Adipocyte (in vitro differentiated cells): ENCODE measurements at regions not wholly inside any gene's neighbourhood (a gene's known extent, or its start where the extent isn't known, plus 50 kb on each side); places are given as distances from the start of the nearest gene placed in this dataset.
A peak's percentile ranks its signal among the peaks of the same experiment; 100 is the strongest.

Experiments
- DNase-seq: peaks from one replicate; pipeline ENCODE4 v3.0.0-alpha.2; 2015; ENCODE audit warnings: low read depth
- H3K27me3 ChIP-seq: replicated peaks from 2 replicates; pipeline ENCODE4 v1.7.0; 2013; ENCODE audit warnings: mild to moderate bottlenecking, low read length, moderate library complexity; ENCODE audit not compliant: control insufficient read depth, insufficient read depth
- H3K36me3 ChIP-seq: 2 replicates; pipeline ENCODE4 v1.7.0; 2013; ENCODE audit warnings: low read length, mild to moderate bottlenecking, moderate library complexity; ENCODE audit not compliant: control insufficient read depth, insufficient read depth, severe bottlenecking
- H3K4me1 ChIP-seq: 2 replicates; pipeline ENCODE4 v1.7.0; 2013; ENCODE audit warnings: mild to moderate bottlenecking, low read length, moderate library complexity; ENCODE audit not compliant: control insufficient read depth, insufficient read depth
- H3K4me3 ChIP-seq: 2 replicates; pipeline ENCODE4 v1.7.0; 2013; ENCODE audit warnings: mild to moderate bottlenecking, low read length, moderate library complexity
- H3K9ac ChIP-seq: 2 replicates; pipeline ENCODE4 v1.7.0; 2013; ENCODE audit warnings: mild to moderate bottlenecking, low read length, moderate library complexity
- H3K9me3 ChIP-seq: 2 replicates; pipeline ENCODE4 v1.7.0; 2013; ENCODE audit warnings: mild to moderate bottlenecking, low read length, moderate library complexity; ENCODE audit not compliant: control insufficient read depth

- Histone ChIP-seq H3K4me1 (no peaks in the 10 kb centered on the region), H3K9ac (no peak overlapping the region)
- no peak for DNase-seq
Observed at GRCh38 chr13:79806821-79807220, 325.9 kb downstream of the NDFIP2 start.

GRCh38 chr13:79805317-79805716 lies 324.4 kb downstream of the NDFIP2 start:
- no peaks in the 10 kb centered on the region for H3K4me1 ChIP-seq
- H3K4me3 ChIP-seq: no peak overlapping the region
- H3K27me3 ChIP-seq: no peaks in the 10 kb centered on the region
- H3K36me3 ChIP-seq: no peaks in the 10 kb centered on the region
- DNase-seq: no peak
- no peaks in the 10 kb centered on the region for H3K9me3 ChIP-seq
- H3K9ac ChIP-seq: no peak overlapping the region

More at GRCh38 chr13:79806821-79807220, 325.9 kb downstream of the NDFIP2 start:
- H3K36me3 ChIP-seq: no peaks in the 10 kb centered on the region
- H3K9me3 ChIP-seq: no peaks in the 10 kb centered on the region
- H3K4me3 ChIP-seq: no peak overlapping the region
- no peaks in the 10 kb centered on the region for H3K27me3 ChIP-seq

- H3K4me3 ChIP-seq: no peak overlapping the region
Observed at GRCh38 chr13:79803989-79804388, 323.0 kb downstream of the NDFIP2 start.

GRCh38 chr13:79803296-79803695 lies 322.3 kb downstream of the NDFIP2 start:
- no peak for DNase-seq
- no peak overlapping the region for H3K9ac ChIP-seq
- no peaks in the 10 kb centered on the region for H3K4me1 ChIP-seq
- H3K4me3 ChIP-seq: no peak overlapping the region
- H3K9me3 ChIP-seq: no peaks in the 10 kb centered on the region
- H3K36me3 ChIP-seq: no peaks in the 10 kb centered on the region
- no peaks in the 10 kb centered on the region for H3K27me3 ChIP-seq

More at GRCh38 chr13:79803989-79804388, 323.0 kb downstream of the NDFIP2 start:
- Histone ChIP-seq H3K9ac (no peak overlapping the region), H3K9me3 (no peaks in the 10 kb centered on the region), H3K27me3 (no peaks in the 10 kb centered on the region), H3K4me1 (no peaks in the 10 kb centered on the region), H3K36me3 (no peaks in the 10 kb centered on the region)
- DNase-seq: no peak

DNA sequence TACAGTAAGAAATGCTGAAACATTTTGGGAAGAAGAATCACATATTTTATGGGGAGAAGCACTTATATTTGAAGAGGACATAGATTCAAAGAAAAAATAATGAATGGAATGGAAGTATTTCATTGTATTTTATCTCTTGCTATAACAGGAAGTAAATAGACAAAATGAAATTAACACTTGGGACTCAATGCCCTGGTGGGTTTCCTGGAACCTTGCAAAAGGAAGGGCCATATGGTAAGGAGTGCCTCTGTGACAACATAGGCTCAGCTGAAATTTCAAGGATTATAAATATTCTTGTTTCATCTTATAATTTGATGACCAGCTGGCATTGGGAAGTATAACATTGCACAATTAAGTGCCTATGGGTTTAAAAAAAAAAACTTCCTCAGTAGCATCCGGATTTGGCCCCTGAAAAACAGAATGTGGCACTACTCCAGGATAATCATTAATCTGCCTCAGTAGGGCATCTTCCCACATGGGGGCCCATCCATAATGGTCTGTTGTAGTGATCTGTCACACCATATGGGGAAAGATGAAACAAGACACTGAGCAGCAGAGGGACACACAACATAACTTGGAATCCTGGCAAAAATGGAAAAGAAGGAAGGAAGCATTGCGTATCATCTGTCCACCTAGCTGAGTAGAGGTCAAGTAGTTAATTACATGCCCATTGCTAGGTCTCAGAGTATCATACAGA lies 321.6 kb downstream of the NDFIP2 start:
- DNase-seq: no peak
- Histone ChIP-seq H3K36me3 (no peaks in the 10 kb centered on the region), H3K27me3 (no peaks in the 10 kb centered on the region), H3K4me1 (no peaks in the 10 kb centered on the region), H3K9me3 (no peaks in the 10 kb centered on the region), H3K9ac (no peak overlapping the region), H3K4me3 (no peak overlapping the region)

- peak; percentile 39 for DNase-seq
- H3K4me1 ChIP-seq: no peaks in the 10 kb centered on the region
- no peaks in the 10 kb centered on the region for H3K9me3 ChIP-seq
- H3K4me3 ChIP-seq: no peak overlapping the region
- H3K9ac ChIP-seq: no peak overlapping the region
- H3K27me3 ChIP-seq: no peaks in the 10 kb centered on the region
- H3K36me3 ChIP-seq: no peaks in the 10 kb centered on the region
Observed at GRCh38 chr13:79799059-79799867, 318.3 kb downstream of the NDFIP2 start.

- Histone ChIP-seq H3K4me1 (no peaks in the 10 kb centered on the region), H3K36me3 (no peaks in the 10 kb centered on the region), H3K4me3 (no peak overlapping the region), H3K27me3 (no peaks in the 10 kb centered on the region), H3K9me3 (no peaks in the 10 kb centered on the region), H3K9ac (no peak overlapping the region)
- no peak for DNase-seq
Observed at GRCh38 chr13:79796136-79796535, 315.2 kb downstream of the NDFIP2 start.

DNA sequence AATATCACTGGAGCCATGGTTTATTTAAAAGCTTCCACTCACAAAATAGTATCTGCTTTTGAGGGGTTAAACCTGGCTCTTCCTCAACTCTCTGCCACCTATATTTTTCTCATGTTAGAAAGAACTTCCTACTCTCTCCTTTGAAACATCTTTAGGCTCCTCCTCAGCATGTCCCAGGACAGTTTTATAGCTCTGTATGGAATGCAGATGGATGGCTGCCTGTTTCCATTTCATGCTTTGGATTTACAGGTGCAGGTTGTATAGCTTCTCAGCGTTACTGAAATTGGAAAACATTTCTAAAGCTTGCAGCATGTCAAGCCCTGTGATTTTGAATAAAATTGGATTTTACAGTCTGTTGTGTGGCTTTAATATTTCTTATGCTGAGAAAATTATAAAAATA lies 314.0 kb downstream of the NDFIP2 start:
- Histone ChIP-seq H3K27me3 (no peaks in the 10 kb centered on the region), H3K36me3 (no peaks in the 10 kb centered on the region), H3K9ac (no peak overlapping the region), H3K9me3 (peaks cover 3% of the 10 kb centered on the region), H3K4me1 (no peaks in the 10 kb centered on the region), H3K4me3 (no peak overlapping the region)
- no peak for DNase-seq

DNA sequence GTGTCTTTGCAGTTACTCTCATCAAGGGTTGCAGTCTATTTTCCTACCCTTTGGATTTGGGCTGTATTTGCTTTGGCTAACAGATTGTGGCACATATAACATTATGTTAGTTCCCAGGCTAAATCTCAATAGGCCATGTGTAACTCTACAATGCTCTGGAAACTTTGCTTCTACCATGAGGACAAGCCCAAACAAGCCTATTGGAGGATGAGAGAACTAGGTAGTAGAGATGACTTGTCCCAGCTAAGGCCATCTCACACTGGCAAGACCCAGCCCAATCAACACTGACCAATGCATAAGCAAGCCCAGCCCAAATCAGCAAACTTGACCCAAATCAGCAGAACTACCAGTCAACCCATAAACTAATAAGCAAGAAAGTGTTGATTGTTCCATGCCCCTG lies 311.8 kb downstream of the NDFIP2 start:
- Histone ChIP-seq H3K36me3 (no peaks in the 10 kb centered on the region), H3K4me3 (no peak overlapping the region), H3K4me1 (no peaks in the 10 kb centered on the region), H3K9me3 (peaks cover 15% of the 10 kb centered on the region), H3K27me3 (no peaks in the 10 kb centered on the region), H3K9ac (no peak overlapping the region)
- DNase-seq: no peak

DNA sequence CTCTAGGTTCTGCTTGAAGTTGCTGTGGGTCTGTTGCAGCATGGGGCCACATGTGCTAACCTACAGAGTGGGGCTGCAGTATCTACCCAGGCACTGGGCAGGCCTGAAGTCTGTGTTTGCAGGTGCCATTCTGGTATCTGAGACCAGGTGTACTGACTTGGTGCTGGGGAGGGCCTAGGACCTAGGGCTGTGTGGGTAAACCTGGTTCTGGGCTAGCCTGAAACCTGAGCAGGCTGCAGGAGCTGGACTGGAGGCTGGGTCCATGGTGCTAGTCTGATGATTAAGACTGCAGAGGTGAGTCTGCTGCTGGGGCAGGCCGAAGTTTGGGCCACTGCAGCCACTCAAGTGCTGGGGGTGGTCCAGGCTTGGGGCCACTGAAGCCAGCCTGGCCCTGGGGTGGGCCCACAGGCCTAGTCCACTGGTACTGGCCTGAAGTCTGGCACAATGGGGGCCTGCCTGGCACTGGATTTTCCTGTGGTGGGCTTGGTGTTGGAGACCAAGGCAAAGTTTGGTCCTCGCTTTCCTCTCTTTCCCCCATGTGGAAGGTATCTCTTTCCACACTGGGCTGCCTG lies 310.6 kb downstream of the NDFIP2 start:
- Histone ChIP-seq H3K36me3 (no peaks in the 10 kb centered on the region), H3K9me3 (peaks cover 21% of the 10 kb centered on the region), H3K4me1 (no peaks in the 10 kb centered on the region), H3K27me3 (no peaks in the 10 kb centered on the region), H3K4me3 (no peak overlapping the region), H3K9ac (no peak overlapping the region)
- DNase-seq: no peak

DNA sequence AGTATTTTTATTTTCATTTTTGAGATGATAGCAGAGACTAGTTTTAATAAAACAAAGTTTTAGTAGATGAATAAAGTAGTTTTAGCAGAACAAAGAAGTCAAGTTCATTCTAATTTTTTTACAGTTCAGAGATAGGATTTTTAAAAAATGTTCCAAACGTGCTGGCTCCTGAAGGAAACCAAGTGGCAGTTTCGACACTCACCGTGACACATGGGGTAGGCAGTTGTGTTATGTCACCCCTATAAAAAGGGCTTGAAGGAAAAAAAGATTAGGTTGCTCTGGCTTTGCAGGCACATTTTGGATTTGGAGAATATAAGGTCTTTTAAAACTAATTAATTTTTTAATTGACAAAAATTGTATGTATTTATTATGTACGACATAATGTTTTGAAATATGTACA lies 305.2 kb downstream of the NDFIP2 start:
- Histone ChIP-seq H3K4me3 (no peak overlapping the region), H3K9ac (no peak overlapping the region), H3K9me3 (peaks cover 21% of the 10 kb centered on the region), H3K27me3 (no peaks in the 10 kb centered on the region), H3K4me1 (no peaks in the 10 kb centered on the region), H3K36me3 (no peaks in the 10 kb centered on the region)
- no peak for DNase-seq
